ENCODE measurements at regions not wholly inside any gene's neighbourhood (a gene's known extent, or its start where the extent isn't known, plus 50 kb on each side); places are given as distances from the start of the nearest gene placed in this dataset.
"Not testable (repeated sequence)": the region's sequence is repeated elsewhere in the genome, so short reads cannot be mapped to it uniquely, and the experiment has no call there.

GRCh38 chr14:106774889-106775480 lies 1248.6 kb downstream of the TMEM121 start:
- DNase-seq, result not testable (repeated sequence)

GRCh38 chr14:106776395-106776983 lies 1250.1 kb downstream of the TMEM121 start:
- no peak for DNase-seq

DNA sequence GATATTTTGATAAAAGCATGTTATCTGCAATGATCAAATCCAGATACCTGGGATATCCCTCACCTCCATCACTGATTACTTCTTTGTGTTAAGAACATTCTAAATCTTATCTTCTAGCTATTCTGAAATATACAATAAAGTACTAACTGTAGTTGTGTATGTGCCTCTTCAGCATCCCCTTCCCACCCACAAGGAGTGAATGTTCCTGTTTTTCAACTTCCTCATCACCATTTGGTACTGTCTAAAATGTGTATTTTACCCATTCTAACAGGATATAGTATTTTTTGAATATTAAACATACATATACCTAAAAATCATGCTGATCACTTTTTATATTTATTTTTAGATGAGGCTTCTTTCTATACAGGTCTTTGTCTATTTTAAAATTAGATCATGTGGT lies 1252.6 kb downstream of the TMEM121 start:
- DNase-seq, result no peak

- DNase-seq, result no peak
These were observed 1260.3 kb downstream of the TMEM121 start for GRCh38 chr14:106786697-106787096.

GRCh38 chr14:106787626-106788025 lies 1261.2 kb downstream of the TMEM121 start:
- DNase-seq, result no peak

DNA sequence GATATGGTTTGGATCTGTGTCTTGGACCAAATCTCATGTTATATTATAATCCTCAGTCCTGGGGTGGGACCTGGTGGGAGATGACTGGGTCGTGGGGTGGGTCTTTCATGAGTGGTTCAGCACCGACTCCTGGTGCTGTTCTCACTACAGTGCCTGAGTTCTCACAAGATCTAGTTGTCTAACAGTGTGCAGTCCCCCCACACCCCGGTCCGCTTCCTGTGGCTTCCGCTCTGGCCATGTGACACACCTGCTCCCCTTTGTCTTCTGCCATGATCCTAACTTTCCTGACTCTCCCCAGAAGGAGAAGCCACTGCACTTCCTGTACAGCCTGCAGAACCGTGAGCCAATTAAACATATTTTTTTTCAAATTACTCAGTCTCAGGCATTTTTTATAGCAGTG lies 1262.2 kb downstream of the TMEM121 start:
- DNase-seq, result no peak

- DNase-seq, result no peak
These were observed 1262.9 kb downstream of the TMEM121 start for GRCh38 chr14:106789318-106789717.

DNA sequence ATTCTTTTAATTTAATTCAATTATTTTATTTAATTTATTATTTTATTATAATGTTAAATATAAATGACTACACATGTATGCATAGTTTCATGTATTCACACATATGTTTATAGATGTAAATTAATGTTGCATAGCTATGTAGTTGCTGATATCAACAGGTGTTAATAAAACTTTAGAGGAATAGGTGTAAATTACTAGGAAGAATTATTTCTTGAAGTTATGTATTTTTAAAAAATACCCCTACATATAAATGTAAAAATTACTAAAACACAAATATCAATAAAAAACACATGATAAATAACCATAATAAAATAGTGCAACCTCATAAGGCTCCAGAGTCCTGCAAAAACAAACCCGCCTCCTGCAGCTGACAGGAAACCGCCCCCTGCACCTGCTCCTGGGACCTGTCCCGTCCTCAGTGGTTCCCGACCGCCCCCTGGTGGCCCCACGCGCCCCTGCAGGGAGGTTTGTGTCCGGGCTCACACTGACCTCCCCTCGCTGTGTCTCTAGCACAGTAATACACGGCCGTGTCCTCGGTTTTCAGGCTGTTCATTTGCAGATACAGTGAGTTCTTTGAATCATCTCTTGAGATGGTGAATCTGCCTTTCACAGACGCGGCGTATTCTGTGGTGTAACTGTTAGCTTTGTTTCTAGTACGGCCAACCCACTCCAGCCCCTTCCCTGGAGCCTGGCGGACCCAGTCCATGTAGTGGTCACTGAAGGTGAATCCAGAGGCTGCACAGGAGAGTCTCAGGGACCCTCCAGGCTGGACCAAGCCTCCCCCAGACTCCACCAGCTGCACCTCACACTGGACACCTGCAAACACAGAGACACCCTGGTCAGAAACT lies 1264.0 kb downstream of the TMEM121 start:
- no peak for DNase-seq

DNA sequence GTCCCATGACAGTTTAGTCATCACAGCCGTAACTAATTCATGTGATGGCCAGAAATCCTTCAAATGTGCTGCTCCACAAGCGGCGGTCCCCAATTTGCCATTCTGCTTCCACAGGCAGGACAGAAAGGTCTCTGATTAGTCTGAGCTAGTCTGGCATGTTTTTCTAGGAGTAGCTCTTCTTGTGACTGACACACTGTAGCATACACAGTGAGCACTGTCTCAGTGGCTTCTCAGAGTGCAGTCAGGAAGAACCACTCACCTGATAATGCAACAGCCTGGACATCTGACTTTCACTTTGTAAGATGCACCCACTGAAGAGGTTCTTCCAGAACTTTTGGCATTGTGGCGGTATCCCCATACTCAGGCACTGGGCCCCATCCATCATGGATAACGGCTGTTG lies 1266.2 kb downstream of the TMEM121 start:
- no peak for DNase-seq

DNA sequence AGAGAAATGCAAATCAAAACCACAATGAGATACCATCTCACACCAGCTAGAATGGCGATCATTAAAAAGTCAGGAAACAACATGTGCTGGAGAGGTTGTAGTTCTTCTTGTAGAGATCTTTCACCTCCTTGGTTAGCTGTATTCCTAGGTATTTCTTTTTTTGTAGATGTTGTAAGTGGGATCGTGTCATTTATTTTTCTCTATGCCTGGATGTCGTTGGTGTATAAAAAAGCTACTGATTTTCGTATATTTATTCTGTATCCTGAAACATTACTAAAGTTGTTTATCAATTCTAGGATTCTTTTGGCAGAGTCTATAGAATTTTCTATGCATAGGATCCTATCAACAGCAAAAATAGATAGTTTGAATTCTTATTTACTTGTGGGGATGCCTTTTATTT lies 1271.8 kb downstream of the TMEM121 start:
- not testable (repeated sequence) for DNase-seq

DNA sequence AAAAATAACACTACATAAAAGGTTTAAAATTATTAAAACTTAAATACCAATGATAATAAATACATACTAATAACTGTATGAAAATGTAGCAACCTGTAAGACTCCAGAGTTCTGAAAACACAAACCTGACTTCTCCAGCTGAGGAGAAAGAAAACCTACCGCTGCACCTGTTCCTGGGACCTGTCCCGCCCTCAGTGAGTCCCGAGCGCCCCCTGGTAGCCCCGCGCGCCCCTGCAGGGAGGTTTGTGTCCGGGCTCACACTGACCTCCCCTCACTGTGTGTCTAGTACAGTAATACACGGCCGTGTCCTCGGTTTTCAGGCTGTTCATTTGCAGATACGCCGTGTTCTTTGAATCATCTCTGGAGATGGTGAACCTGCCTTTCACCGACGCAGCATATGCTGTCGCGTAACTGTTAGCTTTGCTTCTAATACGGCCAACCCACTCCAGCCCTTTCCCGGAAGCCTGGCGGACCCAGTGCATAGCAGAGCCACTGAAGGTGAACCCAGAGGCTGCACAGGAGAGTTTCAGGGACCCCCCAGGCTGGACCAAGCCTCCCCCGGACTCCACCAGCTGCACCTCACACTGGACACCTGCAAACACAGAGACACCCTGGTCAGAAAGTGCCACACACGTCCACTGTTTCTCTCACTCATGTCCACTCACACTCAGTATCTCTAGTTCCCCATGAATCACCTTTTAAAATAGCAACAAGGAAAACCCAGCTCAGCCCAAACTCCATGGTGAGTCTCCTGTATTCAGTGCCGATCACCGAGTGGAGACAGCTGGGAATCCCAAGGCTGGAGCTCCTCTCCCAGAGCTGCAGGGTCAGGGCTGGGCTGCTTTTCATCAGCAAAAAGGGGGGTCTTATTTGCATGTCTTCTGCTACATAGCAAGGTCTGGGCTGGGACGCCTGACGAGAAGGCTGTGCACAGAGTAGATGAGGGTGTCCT lies 1276.3 kb downstream of the TMEM121 start:
- DNase-seq, result no peak

DNA sequence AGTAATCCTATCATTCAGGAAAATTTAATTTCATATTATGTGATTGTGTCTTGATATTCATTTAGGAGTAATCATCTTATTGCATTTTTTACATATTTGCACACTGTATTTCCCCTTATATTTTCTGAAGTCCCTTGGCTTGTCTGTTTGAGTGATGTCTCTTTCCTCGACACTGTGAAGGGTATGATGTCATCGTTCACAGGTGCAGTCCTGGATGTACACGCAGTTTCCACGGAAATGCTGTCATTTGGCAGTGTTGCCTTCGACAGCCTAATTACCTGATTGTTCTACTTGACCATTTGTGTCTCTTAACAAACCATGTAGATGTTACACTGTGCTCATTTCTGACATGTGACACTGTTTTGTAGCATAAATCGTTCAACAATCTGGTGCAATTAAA lies 1277.0 kb downstream of the TMEM121 start:
- DNase-seq, result no peak

DNA sequence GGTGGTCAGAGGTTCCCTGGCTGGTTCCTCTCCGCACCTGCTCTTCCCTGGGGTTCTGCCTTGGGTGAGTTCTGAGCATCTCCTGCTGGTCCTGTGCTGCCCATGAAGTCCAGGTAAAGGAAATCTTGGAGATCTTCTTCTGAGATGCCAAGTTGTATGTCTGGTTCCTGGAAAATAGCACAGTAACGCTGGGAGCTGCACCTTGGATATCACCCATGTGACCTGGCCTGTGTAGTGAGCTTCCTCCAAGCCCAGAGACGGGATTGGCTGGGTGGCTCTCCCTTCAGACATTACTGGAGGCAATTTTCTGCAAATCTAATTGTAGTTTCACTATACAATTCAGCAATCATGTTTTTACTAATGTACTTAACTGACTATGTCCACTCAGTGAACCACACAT lies 1281.1 kb downstream of the TMEM121 start:
- DNase-seq, result no peak

GRCh38 chr14:106808458-106808857 lies 1282.1 kb downstream of the TMEM121 start:
- DNase-seq, result no peak

DNA sequence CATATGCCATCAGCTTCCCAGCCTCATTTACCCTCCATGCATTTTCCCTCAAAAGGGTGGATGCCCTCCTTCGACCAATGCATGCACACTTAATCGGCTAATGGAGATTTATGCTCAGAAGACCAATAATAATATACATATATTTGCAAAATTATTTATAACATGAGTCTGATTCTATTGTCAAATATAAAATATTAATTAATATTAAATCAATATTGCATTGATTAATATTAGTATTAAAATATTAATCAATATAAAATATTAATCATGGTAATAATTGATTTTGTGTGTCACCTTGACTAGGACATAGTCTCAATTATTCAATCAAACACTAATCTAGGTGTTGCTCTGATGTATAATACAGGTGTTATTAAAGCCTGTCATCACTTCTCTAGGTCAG lies 1282.5 kb downstream of the TMEM121 start:
- DNase-seq, result no peak

DNA sequence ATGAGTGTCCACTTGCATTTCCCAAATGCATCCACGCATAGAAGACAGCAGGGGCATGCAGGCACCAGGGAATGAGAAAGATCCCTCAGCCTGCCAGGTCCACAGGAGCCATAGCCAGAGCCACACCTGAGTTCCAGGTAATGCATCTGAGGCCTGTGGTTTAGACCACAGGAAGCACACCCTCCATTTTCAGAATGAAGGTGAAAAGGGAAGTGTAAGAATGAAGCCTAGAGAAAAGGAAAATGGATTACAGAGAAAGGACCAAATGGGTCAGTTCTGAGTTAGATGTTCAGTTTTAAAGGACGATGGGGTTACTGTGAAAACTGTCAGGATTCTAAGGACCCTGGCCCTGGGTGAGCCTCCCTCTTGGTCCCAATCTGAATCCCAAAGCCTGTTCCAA lies 1283.2 kb downstream of the TMEM121 start:
- DNase-seq, result no peak

DNA sequence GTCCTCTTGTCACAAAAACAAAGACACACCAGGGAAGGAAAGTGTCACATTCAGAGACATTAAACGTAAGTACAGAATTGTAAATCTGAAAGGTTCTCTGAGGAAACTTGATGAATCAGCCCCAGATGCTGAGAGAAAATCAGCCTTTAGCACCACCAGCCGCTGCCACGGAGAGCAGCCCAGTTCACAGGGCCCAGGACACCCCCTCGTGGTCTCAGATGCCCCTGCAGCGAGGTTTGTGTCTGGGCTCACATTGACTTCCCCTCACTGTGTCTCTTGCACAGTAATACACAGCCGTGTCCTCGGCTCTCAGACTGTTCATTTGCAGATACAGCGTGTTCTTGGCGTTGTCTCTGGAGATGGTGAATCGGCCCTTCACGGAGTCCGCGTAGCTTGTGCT lies 1283.8 kb downstream of the TMEM121 start:
- DNase-seq, result not testable (repeated sequence)

DNA sequence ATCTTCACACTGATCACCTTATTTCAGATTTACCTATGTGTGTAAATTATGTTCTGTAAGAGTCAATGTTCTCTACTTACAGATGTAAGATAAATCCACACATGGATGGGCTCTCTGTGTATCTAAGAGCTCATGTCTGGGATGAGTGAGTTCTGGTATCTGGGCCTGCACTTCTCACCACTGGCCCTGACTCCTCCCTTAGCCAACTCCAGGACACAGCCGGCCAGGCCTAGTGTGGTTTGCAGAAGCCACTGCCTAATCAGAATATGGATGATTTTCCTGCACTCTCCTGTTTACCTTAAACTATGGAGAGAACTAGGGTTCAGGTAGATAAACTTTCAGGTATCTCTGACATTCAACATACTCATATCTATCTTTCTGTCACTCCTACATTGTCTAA lies 1284.8 kb downstream of the TMEM121 start:
- no peak for DNase-seq

- no peak for DNase-seq
These were observed 1286.5 kb downstream of the TMEM121 start for GRCh38 chr14:106812788-106813476.

DNA sequence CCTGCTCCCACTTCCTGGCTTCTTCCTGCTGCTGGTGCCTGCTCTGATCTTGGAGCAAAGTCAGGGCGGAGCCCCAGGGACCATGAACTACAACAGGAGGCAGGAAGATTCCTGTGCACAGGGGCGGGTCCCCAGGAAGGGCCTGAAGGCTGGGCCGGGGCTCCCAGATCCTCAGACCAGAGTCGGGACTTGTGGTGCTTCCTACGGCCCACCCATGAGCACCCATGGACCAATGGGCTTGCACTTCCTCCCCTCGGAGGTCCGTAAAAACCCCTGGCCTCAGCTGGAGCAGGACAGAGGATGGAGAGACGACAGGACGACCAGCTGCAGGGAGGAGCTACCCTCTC lies 1287.1 kb downstream of the TMEM121 start:
- no peak for DNase-seq

DNA sequence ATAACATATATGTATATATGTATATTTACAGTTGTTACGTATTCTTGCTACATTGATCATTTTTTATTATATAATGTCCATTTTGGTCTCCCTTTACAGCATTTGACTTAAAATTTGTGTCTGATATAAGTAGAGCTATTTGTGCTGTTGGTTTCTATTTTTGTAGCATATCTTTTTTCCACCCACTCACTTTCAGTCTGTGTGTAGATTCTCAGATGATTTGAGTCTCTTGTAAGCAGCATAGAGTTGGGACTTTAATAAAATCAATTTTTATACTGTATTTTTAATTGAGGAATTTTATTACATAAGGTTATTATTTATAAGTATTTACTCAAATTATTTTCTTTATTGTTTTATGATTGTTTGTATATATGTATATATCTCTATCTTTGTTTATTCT lies 1293.7 kb downstream of the TMEM121 start:
- DNase-seq, result no peak

- no peak for DNase-seq
These were observed 1294.7 kb downstream of the TMEM121 start for GRCh38 chr14:106821119-106821518.

- no peak for DNase-seq
These were observed 1296.5 kb downstream of the TMEM121 start for GRCh38 chr14:106822905-106823304.

All from NCI-H1436 treated with DMSO at 0.1 percent for 48 hours (cell line).